Activated CD4-positive, CD25-positive, alpha-beta regulatory T cell (primary cell): ENCODE measurements at regions not wholly inside any gene's neighbourhood (a gene's known extent, or its start where the extent isn't known, plus 50 kb on each side); places are given as distances from the start of the nearest gene placed in this dataset.
"Not testable (repeated sequence)": the region's sequence is repeated elsewhere in the genome, so short reads cannot be mapped to it uniquely, and the experiment has no call there.

ENCODE experiments used
- DNase-seq, 4 experiments: peaks; one replicate each; lab custom pipeline; 2025; lab: John Stamatoyannopoulos, UW

- DNase-seq, result no peak
These were observed 124.0 kb upstream of the ZCCHC13 start for GRCh38 chrX:74179990-74180389.

GRCh38 chrX:74179499-74179898 is 124.5 kb upstream of the ZCCHC13 start:
- no peak for DNase-seq

- DNase-seq, result no peak
These were observed 124.9 kb upstream of the ZCCHC13 start for GRCh38 chrX:74179071-74179470.

- DNase-seq, result no peak
These were observed 125.4 kb upstream of the ZCCHC13 start for GRCh38 chrX:74178536-74178935.

- DNase-seq, result no peak
These were observed 132.5 kb upstream of the ZCCHC13 start for GRCh38 chrX:74171465-74171864.

- no peak for DNase-seq
These were observed 141.8 kb upstream of the ZCCHC13 start for GRCh38 chrX:74162199-74162598.

- DNase-seq, result no peak
These were observed 143.2 kb upstream of the ZCCHC13 start for GRCh38 chrX:74160816-74161215.

GRCh38 chrX:74160358-74160757 is 143.6 kb upstream of the ZCCHC13 start:
- no peak for DNase-seq

GRCh38 chrX:74147439-74147838 is 156.5 kb upstream of the ZCCHC13 start:
- DNase-seq, result no peak

GRCh38 chrX:74138943-74139342 is 165.0 kb upstream of the ZCCHC13 start:
- no peak for DNase-seq

GRCh38 chrX:74133156-74133796 is 170.7 kb upstream of the ZCCHC13 start:
- peak in 1 of 4 experiments; percentile 0 for DNase-seq

- no peak for DNase-seq
These were observed 171.7 kb upstream of the ZCCHC13 start for GRCh38 chrX:74132280-74132679.

GRCh38 chrX:74119016-74119910 is 184.7 kb upstream of the ZCCHC13 start:
- no peak for DNase-seq

GRCh38 chrX:74117962-74118902 is 185.7 kb upstream of the ZCCHC13 start:
- no peak for DNase-seq

- DNase-seq, result no peak
These were observed 192.7 kb upstream of the ZCCHC13 start for GRCh38 chrX:74111245-74111644.

- DNase-seq, result no peak
These were observed 196.3 kb upstream of the ZCCHC13 start for GRCh38 chrX:74107666-74108065.

- no peak for DNase-seq
These were observed 199.5 kb upstream of the ZCCHC13 start for GRCh38 chrX:74104356-74105015.

- not testable (repeated sequence) for DNase-seq
These were observed 205.6 kb upstream of the ZCCHC13 start for GRCh38 chrX:74098407-74098806.

- DNase-seq, result no peak
These were observed 213.9 kb upstream of the ZCCHC13 start for GRCh38 chrX:74090049-74090448.

GRCh38 chrX:74085642-74086236 is 218.2 kb upstream of the ZCCHC13 start:
- no peak for DNase-seq

GRCh38 chrX:74080165-74080564 is 223.8 kb upstream of the ZCCHC13 start:
- DNase-seq, result no peak
